Loucy (cell line): ENCODE measurements at regions not wholly inside any gene's neighbourhood (a gene's known extent, or its start where the extent isn't known, plus 50 kb on each side); places are given as distances from the start of the nearest gene placed in this dataset.

ENCODE experiments used
- H2AFZ ChIP-seq: fragments of 200-600 bp; sonication (generic); 2 replicates; pipeline ENCODE4 v1.6.0; 2016; ENCODE audit warnings: antibody characterized with exemption, mild to moderate bottlenecking, low read length, moderate library complexity
- H3F3A ChIP-seq: fragments of 200-600 bp; 2 replicates; pipeline ENCODE4 v1.6.0; 2016; ENCODE audit warnings: antibody characterized with exemption, low read depth, mild to moderate bottlenecking
- H3K27me3 ChIP-seq: fragments of 200-600 bp; sonication (generic); 2 replicates; pipeline ENCODE4 v1.6.1; 2014; ENCODE audit warnings: low read length, mild to moderate bottlenecking; ENCODE audit not compliant: insufficient read depth, poor library complexity, severe bottlenecking
- H3K36me3 ChIP-seq: fragments of 200-600 bp; sonication (generic); 2 replicates; pipeline ENCODE4 v1.6.1; 2016; ENCODE audit warnings: low read length; ENCODE audit not compliant: insufficient read depth
- H3K4me1 ChIP-seq: fragments of 200-600 bp; sonication (generic); 2 replicates; pipeline ENCODE4 v1.5.1; 2014; ENCODE audit warnings: low read length, mild to moderate bottlenecking; ENCODE audit not compliant: insufficient read depth, poor library complexity, severe bottlenecking
- H3K4me2 ChIP-seq: fragments of 200-600 bp; sonication (generic); 2 replicates; pipeline ENCODE4 v1.6.0; 2014; ENCODE audit warnings: antibody characterized with exemption, low read length, low read depth, mild to moderate bottlenecking; ENCODE audit not compliant: poor library complexity, severe bottlenecking
- H3K4me3 ChIP-seq: fragments of 200-600 bp; sonication (generic); 2 replicates; pipeline ENCODE4 v1.5.1; 2014; ENCODE audit warnings: low read length, mild to moderate bottlenecking, mixed read lengths; ENCODE audit not compliant: poor library complexity, severe bottlenecking
- H3K79me2 ChIP-seq: fragments of 200-600 bp; sonication (generic); 2 replicates; pipeline ENCODE4 v1.6.1; 2014; ENCODE audit warnings: low read length; ENCODE audit not compliant: insufficient read depth
- H3K9ac ChIP-seq: fragments of 200-600 bp; sonication (generic); 2 replicates; pipeline ENCODE4 v1.6.0; 2014; ENCODE audit warnings: mild to moderate bottlenecking, low read depth, low read length, moderate library complexity; ENCODE audit not compliant: poor library complexity, severe bottlenecking
- H3K9me2 ChIP-seq: fragments of 200-600 bp; sonication (generic); replicated peaks from 2 replicates; pipeline ENCODE4 v1.6.1; 2016; ENCODE audit warnings: low read depth, low read length, mixed read lengths
- H3K9me3 ChIP-seq: fragments of 200-600 bp; sonication (generic); 2 replicates; pipeline ENCODE4 v1.6.1; 2014; ENCODE audit warnings: mild to moderate bottlenecking, antibody characterized with exemption, low read length, low read depth; ENCODE audit not compliant: insufficient read depth
- H4K20me1 ChIP-seq: fragments of 200-600 bp; sonication (generic); 2 replicates; pipeline ENCODE4 v1.6.0; 2014; ENCODE audit warnings: antibody characterized with exemption, low read length, mild to moderate bottlenecking; ENCODE audit not compliant: insufficient read depth, poor library complexity, severe bottlenecking
- EZH2phosphoT487 ChIP-seq: fragments of 200-600 bp; IDR thresholded peaks from 2 replicates; pipeline ENCODE4 v1.6.1; 2018; ENCODE audit warnings: antibody characterized with exemption, mild to moderate bottlenecking, moderate library complexity, borderline replicate concordance
- TF ChIP-seq, protein P1 (sequence below): fragments of 200-600 bp; sonication (generic); conservative IDR thresholded peaks from 2 replicates; pipeline ENCODE4 v1.5.1; 2014; ENCODE audit warnings: mild to moderate bottlenecking, antibody characterized with exemption, low read length

DNA sequence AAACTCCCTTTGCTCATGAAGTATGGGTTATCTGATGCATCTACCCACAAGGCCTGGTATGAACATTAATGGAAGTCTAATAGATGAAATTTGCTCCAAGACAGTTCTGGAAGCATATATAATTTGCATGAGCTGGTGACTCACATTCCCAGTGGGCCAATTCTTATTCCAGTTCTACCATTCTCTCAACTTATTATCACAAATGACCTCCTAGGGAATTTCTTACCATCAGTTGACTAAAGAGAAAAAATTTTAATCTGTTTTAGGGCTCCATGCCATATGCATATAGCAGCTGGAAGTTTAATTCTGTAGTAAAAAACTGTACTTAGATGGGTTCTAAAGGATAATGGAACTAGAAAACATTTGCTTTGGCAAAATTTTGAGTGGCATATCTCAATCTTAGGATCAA, 165.2 kb upstream of the COL3A1 start:
- no peaks in the 10 kb centered on the region for H3K9me2 ChIP-seq

GRCh38 chr2:188810586-188810985, 163.6 kb upstream of the COL3A1 start:
- Histone ChIP-seq H3K9ac (no peak overlapping the region), H3K27me3 (no peaks in the 10 kb centered on the region), H3K9me3 (no peaks in the 10 kb centered on the region), H3K9me2 (no peaks in the 10 kb centered on the region), H3F3A (no peaks in the 10 kb centered on the region), H4K20me1 (no peaks in the 10 kb centered on the region), H3K4me3 (no peak overlapping the region), H3K4me1 (peaks cover 8% of the 10 kb centered on the region), H3K79me2 (no peaks in the 10 kb centered on the region), H3K36me3 (no peaks in the 10 kb centered on the region), H3K4me2 (no peak overlapping the region), H2AFZ (no peak overlapping the region)
- TF ChIP-seq, protein P1, sequence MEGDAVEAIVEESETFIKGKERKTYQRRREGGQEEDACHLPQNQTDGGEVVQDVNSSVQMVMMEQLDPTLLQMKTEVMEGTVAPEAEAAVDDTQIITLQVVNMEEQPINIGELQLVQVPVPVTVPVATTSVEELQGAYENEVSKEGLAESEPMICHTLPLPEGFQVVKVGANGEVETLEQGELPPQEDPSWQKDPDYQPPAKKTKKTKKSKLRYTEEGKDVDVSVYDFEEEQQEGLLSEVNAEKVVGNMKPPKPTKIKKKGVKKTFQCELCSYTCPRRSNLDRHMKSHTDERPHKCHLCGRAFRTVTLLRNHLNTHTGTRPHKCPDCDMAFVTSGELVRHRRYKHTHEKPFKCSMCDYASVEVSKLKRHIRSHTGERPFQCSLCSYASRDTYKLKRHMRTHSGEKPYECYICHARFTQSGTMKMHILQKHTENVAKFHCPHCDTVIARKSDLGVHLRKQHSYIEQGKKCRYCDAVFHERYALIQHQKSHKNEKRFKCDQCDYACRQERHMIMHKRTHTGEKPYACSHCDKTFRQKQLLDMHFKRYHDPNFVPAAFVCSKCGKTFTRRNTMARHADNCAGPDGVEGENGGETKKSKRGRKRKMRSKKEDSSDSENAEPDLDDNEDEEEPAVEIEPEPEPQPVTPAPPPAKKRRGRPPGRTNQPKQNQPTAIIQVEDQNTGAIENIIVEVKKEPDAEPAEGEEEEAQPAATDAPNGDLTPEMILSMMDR: no peak
- TF ChIP-seq EZH2phosphoT487: no peak

More for the DNA sequence above, 165.2 kb upstream of the COL3A1 start:
- no peaks in the 10 kb centered on the region for H3F3A ChIP-seq
- no peaks in the 10 kb centered on the region for H3K27me3 ChIP-seq
- H3K4me1 ChIP-seq: peaks cover 6% of the 10 kb centered on the region
- H4K20me1 ChIP-seq: no peaks in the 10 kb centered on the region
- H3K9ac ChIP-seq: no peak overlapping the region
- no peak overlapping the region for H3K4me3 ChIP-seq
- H2AFZ ChIP-seq: no peak overlapping the region
- H3K36me3 ChIP-seq: no peaks in the 10 kb centered on the region
- H3K9me3 ChIP-seq: no peaks in the 10 kb centered on the region
- H3K4me2 ChIP-seq: no peak overlapping the region
- H3K79me2 ChIP-seq: no peaks in the 10 kb centered on the region
- TF ChIP-seq, protein P1: no peak
- no peak for TF ChIP-seq EZH2phosphoT487

DNA sequence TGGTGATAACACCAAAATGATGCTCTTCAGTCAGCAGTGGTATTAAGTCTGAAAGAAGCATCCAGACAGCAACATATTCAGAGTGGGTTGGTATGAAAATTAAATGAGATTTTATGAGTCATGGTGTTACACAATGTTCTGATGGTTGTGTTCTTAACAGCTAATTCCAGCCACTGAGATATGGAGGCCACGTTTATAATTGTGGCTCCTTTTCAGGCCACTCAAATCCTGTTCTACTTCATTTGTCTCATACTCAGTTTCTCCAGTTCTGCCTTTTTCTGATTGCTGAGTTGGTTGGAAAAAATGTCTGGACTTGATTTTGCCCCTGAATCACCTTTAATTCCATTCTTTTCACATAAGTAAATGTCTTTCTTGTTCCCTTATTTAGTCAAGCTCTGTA, 162.7 kb upstream of the COL3A1 start:
- TF ChIP-seq, protein P1: no peak
- no peak for TF ChIP-seq EZH2phosphoT487
- no peak overlapping the region for H3K4me2 ChIP-seq
- no peaks in the 10 kb centered on the region for H3K9me2 ChIP-seq
- no peak overlapping the region for H3K4me3 ChIP-seq
- H3K79me2 ChIP-seq: no peaks in the 10 kb centered on the region
- no peak overlapping the region for H3K9ac ChIP-seq
- H3K4me1 ChIP-seq: peaks cover 8% of the 10 kb centered on the region
- H2AFZ ChIP-seq: no peak overlapping the region
- H3K36me3 ChIP-seq: no peaks in the 10 kb centered on the region
- no peaks in the 10 kb centered on the region for H3K9me3 ChIP-seq
- H4K20me1 ChIP-seq: no peaks in the 10 kb centered on the region
- H3K27me3 ChIP-seq: no peaks in the 10 kb centered on the region
- H3F3A ChIP-seq: no peaks in the 10 kb centered on the region
